ENCODE measurements at regions not wholly inside any gene's neighbourhood (a gene's known extent, or its start where the extent isn't known, plus 50 kb on each side); places are given as distances from the start of the nearest gene placed in this dataset.

GRCh38 chr3:43213631-43214030 is 72.7 kb upstream of the SNRK start:
- Mint-ChIP-seq H3K27ac (no peak overlapping the region), H3K9me3 (no peaks in the 10 kb centered on the region), H3K36me3 (ENCODE audit: low read depth) (no peaks in the 10 kb centered on the region), H3K4me1 (ENCODE audit: low read depth) (peaks cover 38% of the 10 kb centered on the region), H3K27me3 (no peaks in the 10 kb centered on the region), H3K4me3 (no peak overlapping the region)
- Histone ChIP-seq H3K4me3 (ENCODE audit: low read length) (no peak overlapping the region), H3K9me3 (ENCODE audit: control insufficient read depth in 1 of 2, insufficient read depth in 1 of 2, low read length in 2 of 2) (no peaks in the 10 kb centered on the region), H3K4me1 (ENCODE audit: insufficient read depth, low read length) (peaks cover 23% of the 10 kb centered on the region), H3K36me3 (ENCODE audit: insufficient read depth, low read length) (no peaks in the 10 kb centered on the region), H3K27ac (ENCODE audit: low read depth in 1 of 2, low read length in 2 of 2) (no peak overlapping the region), H3K27me3 (ENCODE audit: control insufficient read depth in 1 of 2, insufficient read depth in 2 of 2, low read length in 2 of 2) (no peaks in the 10 kb centered on the region)
- ATAC-seq (ENCODE audit: poor library complexity) (no peak), DNase-seq (no peak)
- no peak for TF ChIP-seq CTCF (IDR thresholded peaks at IDR 0.05)
- ChIA-PET CTCF (no interaction called here), POLR2A (no interaction called here)
- intact Hi-C loops (cut with DNase I, micrococcal nuclease): loop anchor here in 1 of 2 experiments (2.0 kb wide), 1 partner anchor 165 kb away; no protein-coding TSS in a partner anchor

- no peak overlapping the region for H3K27ac Mint-ChIP-seq
- no peaks in the 10 kb centered on the region for H3K27me3 ChIP-seq (ENCODE audit: control insufficient read depth in 1 of 2, insufficient read depth in 2 of 2, low read length in 2 of 2)
Measured at GRCh38 chr3:43212914-43213611, 73.3 kb upstream of the SNRK start.

GRCh38 chr3:43211681-43212080 is 74.7 kb upstream of the SNRK start:
- no peak for TF ChIP-seq CTCF (IDR thresholded peaks at IDR 0.05)
- ATAC-seq (ENCODE audit: poor library complexity) (no peak), DNase-seq (no peak)
- no peaks in the 10 kb centered on the region for H3K36me3 Mint-ChIP-seq (ENCODE audit: low read depth)
- no peak overlapping the region for H3K27ac ChIP-seq (ENCODE audit: low read depth in 1 of 2, low read length in 2 of 2)
- H3K9me3 ChIP-seq (ENCODE audit: control insufficient read depth in 1 of 2, insufficient read depth in 1 of 2, low read length in 2 of 2): no peaks in the 10 kb centered on the region
- CTCF ChIA-PET: no interaction called here
- no peaks in the 10 kb centered on the region for H3K27me3 Mint-ChIP-seq
- H3K27ac Mint-ChIP-seq: no peak overlapping the region
- H3K9me3 Mint-ChIP-seq: no peaks in the 10 kb centered on the region
- H3K4me1 ChIP-seq (ENCODE audit: insufficient read depth, low read length): peaks cover 8% of the 10 kb centered on the region
- H3K36me3 ChIP-seq (ENCODE audit: insufficient read depth, low read length): no peaks in the 10 kb centered on the region
- H3K4me1 Mint-ChIP-seq (ENCODE audit: low read depth): peaks cover 18% of the 10 kb centered on the region
- no peak overlapping the region for H3K4me3 Mint-ChIP-seq
- intact Hi-C loops (cut with DNase I, micrococcal nuclease): no loop called here
- POLR2A ChIA-PET: interaction anchor here (1.1 kb wide), 1 partner anchor 12 kb away, joined by 4 read pairs; no protein-coding TSS in a partner anchor
- no peak overlapping the region for H3K4me3 ChIP-seq (ENCODE audit: low read length)
- no peaks in the 10 kb centered on the region for H3K27me3 ChIP-seq (ENCODE audit: control insufficient read depth in 1 of 2, insufficient read depth in 2 of 2, low read length in 2 of 2)

More at GRCh38 chr3:43212914-43213611, 73.3 kb upstream of the SNRK start:
- intact Hi-C loops (cut with DNase I, micrococcal nuclease): no loop called here
- Mint-ChIP-seq H3K27me3 (no peaks in the 10 kb centered on the region), H3K9me3 (no peaks in the 10 kb centered on the region), H3K36me3 (ENCODE audit: low read depth) (no peaks in the 10 kb centered on the region), H3K4me3 (no peak overlapping the region), H3K4me1 (ENCODE audit: low read depth) (peaks cover 32% of the 10 kb centered on the region)
- Histone ChIP-seq H3K4me3 (ENCODE audit: low read length) (no peak overlapping the region), H3K9me3 (ENCODE audit: control insufficient read depth in 1 of 2, insufficient read depth in 1 of 2, low read length in 2 of 2) (no peaks in the 10 kb centered on the region), H3K27ac (ENCODE audit: low read depth in 1 of 2, low read length in 2 of 2) (no peak overlapping the region), H3K4me1 (ENCODE audit: insufficient read depth, low read length) (peaks cover 19% of the 10 kb centered on the region), H3K36me3 (ENCODE audit: insufficient read depth, low read length) (no peaks in the 10 kb centered on the region)
- ChIA-PET CTCF (no interaction called here), POLR2A (interaction anchor here (1.1 kb wide), 1 partner anchor 11 kb away, joined by 4 read pairs; no protein-coding TSS in a partner anchor)
- ATAC-seq (ENCODE audit: poor library complexity): no peak
- TF ChIP-seq CTCF (IDR thresholded peaks at IDR 0.05): no peak
- DNase-seq: no peak

All from CD4-positive, alpha-beta T cell (primary cell).